ENCODE measurements at regions not wholly inside any gene's neighbourhood (a gene's known extent, or its start where the extent isn't known, plus 50 kb on each side); places are given as distances from the start of the nearest gene placed in this dataset.
"Not testable (repeated sequence)": the region's sequence is repeated elsewhere in the genome, so short reads cannot be mapped to it uniquely, and the experiment has no call there.

DNA sequence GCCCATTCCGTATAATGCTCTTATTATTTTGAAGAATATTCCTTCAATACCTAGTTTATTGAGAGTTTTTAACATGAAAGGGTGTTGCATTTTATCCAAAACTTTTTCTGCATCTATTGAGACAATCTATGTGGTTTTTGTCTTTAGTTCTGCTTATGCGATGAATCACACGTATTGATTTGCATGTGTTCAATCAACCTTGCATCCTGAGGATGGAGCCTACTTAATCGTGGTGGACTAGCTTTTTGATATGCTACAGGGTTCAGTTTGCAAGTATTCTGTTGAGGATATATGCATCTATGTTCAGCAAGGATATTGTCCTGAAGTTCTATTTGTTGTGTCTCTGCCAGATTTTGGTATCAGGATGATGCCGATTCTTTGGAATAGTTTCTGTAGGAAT, 1070.3 kb upstream of the CDH18 start:
- no peak for DNase-seq (ENCODE audit: low spot score)

DNA sequence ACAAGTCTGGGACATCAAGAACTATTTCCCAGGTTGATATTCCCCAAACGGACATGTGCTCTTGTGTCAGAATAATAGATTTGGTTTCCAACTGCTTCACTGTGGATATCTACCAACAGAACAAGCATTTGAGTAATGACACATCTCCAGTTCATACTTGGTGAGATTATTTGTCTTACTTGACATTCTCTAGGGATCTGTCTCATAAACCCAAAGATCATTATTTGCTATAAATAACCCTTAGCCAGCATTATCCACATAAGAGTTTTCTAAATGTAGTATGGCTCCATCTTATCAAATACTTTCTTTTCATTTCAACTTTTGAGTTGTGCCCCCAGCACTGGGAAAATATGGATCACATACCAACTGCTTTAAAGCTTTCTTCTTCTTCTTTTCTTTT, 1063.9 kb upstream of the CDH18 start:
- DNase-seq (ENCODE audit: low spot score), result no peak

GRCh38 chr5:21049901-21050300, 1061.9 kb upstream of the CDH18 start:
- DNase-seq (ENCODE audit: low spot score), result no peak

- no peak for DNase-seq (ENCODE audit: low spot score)
Measured at GRCh38 chr5:21030981-21031380, 1043.0 kb upstream of the CDH18 start.

DNA sequence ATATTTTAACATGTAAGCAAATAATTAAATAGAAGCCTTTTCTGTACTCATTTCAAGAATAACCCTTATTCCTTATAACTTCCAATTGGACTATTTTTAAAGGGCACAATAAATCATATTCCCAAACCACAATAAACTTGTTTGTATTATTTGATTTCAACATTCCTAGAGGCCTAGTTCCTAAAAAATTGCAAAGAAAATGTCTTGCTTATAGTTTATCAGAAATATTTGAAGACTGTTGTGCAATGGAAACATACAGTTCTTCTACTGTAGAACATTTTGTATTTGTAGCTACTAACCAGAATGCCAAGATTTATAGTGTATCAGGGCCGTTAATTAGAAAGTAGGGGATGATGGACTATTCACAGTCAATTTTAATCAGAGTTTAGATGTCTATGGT, 1037.0 kb upstream of the CDH18 start:
- DNase-seq (ENCODE audit: low spot score), result no peak

DNA sequence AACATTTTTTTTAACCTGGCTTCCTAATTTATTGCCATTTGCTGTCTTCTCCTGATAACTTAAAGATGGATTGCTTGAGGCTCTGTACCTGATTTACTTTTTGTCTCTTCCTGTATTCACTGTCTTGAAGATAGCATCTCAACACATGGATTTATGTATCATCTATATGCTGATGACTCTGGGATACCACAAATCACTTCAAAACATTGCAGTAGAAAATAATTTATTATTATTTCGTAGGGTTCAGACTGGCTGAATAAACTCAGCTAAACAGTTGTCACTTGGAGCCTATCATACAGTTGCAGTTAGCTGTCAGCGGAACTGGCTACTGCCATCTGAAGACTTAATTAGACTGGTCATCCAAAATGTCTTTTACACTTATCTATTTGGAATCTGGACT, 1025.2 kb upstream of the CDH18 start:
- DNase-seq (ENCODE audit: low spot score), result no peak

DNA sequence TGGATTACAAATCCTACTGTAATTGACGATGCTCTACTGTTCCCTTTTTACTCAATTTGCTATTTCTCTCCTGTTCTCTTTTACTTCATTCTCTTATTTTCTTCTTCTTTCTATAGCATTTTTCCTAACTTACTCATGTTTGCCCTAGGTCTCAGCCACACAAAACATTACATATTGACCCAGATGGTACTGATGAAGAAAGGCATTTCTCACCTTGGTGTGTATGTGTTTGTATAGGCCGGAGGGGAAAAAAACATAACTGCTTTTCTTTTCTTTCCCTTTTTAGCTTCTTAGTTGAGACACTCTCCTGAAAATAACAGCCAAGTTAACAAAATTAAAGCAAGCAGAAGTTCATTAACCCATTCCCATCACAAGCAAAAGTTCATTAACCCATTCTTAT, 1019.8 kb upstream of the CDH18 start:
- DNase-seq (ENCODE audit: low spot score), result no peak

- DNase-seq (ENCODE audit: low spot score), result not testable (repeated sequence)
Measured at GRCh38 chr5:20988933-20989332, 1000.9 kb upstream of the CDH18 start.

DNA sequence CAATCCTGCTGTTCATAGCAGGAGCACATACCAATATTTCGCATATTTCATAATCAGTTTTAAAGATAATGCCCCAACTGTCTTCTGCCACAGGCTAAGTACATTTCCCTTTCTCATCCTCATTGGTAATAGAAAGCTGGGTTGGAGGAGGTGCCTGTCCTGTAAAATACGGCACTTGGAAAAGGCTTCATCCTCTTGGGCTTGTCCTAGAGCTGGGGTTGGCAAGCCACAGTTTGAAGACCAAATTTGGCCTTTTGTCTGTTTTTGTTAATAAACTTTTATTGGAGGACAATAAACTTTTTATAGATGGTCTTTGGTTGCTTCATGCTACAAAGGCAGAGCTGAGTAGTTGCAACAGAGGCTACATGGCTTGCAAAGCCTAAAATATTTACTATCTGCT, 997.8 kb upstream of the CDH18 start:
- no peak for DNase-seq (ENCODE audit: low spot score)

- no peak for DNase-seq (ENCODE audit: low spot score)
Measured at GRCh38 chr5:20974426-20974825, 986.4 kb upstream of the CDH18 start.

DNA sequence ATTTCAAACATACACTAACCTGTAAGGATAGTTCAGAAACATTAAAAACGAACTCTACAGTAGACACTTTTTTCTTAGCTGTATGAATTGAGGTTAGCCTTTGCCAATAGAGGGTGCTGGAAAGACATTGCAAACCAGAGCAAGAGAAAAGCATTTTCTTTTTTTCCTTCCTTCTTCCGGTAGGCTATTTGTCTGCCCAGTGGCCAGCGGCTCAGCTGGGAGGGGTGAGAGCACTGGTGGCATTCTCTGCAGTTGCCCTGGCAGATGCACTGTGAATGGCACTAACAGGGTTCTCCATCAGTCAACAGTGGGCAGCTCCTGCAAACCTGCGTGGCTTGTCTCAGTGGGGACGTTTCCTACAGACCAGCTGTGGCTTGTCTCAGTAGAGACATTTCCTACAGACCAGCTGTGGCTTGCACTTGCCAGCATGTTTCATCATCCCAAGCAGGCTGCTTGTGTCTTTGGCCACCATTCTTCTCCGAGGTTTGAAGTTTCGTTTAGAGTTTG, 984.5 kb upstream of the CDH18 start:
- DNase-seq (ENCODE audit: low spot score), result peak; percentile 1

DNA sequence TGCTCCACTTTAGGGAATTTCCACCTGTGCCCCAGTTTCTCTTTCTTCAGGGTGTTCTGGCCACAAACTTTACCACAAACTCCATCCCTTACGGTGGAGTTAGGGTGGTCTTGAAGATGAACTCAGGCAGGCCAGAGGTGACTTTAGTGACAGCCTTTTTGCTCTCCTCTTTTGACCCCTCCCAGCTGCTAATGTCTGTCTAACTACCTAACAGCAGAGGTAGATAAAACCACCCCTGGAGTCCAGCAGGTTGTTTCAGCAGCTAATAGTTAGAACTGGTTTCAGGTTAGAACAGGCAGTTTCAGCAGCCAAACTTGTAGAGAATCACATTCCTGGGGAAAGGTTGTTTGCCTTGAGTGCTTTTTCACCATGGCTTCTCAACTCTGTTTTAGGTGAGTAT, 971.3 kb upstream of the CDH18 start:
- no peak for DNase-seq (ENCODE audit: low spot score)

GRCh38 chr5:20958641-20959040, 970.6 kb upstream of the CDH18 start:
- no peak for DNase-seq (ENCODE audit: low spot score)

- no peak for DNase-seq (ENCODE audit: low spot score)
Measured at GRCh38 chr5:20956134-20956533, 968.1 kb upstream of the CDH18 start.

DNA sequence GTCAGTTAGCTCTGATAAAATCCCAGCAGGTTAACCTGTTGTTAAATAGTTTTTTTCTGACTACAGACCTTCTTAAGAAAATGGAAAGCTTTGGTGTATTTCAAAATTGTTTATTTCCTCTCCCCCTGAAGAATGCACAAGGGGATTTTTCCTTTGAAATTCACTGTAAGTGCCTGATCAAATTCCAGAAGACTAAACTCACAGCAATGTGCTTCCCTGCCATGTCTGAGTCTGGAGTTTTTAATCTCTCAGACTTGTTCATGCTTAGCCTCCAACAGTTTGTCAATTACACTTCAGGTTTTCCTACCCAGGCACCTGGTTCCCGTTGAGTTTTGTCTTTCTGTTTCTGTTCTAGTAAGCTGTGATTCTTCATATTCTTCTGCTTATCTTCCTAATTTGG, 961.6 kb upstream of the CDH18 start:
- no peak for DNase-seq (ENCODE audit: low spot score)

DNA sequence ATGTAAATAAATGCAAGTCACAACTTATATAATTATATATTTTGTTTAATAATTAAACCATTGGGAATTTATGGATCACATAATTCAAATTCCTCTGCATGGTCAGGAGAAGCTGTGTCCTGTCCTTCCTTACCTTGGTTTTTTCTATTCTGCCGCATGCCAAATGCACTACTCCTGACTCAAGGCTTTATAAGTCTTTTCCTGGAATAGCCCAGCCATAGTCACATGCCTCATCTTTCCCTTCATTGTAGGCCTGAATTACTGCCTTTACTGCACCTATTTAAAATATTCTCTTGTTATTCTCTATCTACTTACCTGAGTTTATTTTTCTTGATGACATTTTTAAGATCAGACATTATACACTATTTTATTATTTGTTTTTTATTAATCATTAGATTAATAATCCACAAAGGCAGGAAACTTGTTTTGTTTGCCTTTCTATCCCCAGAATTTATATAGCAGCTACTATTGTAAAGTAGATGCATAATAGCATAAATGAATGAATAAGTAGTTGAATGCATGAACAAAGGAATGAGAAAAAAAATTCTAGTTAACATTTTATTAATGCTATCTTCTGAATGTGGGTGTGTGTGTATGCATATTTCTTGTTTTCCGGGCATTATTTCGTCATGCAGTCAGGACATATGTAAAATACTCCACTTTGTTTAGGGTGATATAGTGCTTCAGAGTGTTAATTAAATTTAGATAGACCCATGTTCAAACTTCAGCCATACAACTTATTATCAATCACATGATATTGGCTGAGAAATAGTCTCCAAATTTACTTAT, 955.4 kb upstream of the CDH18 start:
- not testable (repeated sequence) for DNase-seq (ENCODE audit: low spot score)

DNA sequence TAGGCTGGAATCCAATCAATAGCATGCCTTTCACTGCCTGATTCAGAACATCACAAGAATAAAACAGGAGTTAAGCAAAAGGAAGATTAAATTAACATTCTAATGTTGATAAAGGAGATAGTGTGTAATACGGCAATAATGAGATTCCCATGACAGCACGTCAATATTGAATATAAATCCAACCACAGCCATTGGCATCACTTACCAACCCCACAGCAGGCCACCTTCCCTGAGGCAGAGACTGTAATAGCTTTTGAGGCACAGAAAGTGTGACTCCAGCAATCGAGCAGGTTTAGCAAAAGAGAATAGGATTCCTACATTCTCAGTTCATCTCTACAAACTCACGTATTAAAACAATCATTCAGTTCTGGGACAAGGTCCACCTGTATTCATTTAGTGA, 954.6 kb upstream of the CDH18 start:
- DNase-seq (ENCODE audit: low spot score), result not testable (repeated sequence)

DNA sequence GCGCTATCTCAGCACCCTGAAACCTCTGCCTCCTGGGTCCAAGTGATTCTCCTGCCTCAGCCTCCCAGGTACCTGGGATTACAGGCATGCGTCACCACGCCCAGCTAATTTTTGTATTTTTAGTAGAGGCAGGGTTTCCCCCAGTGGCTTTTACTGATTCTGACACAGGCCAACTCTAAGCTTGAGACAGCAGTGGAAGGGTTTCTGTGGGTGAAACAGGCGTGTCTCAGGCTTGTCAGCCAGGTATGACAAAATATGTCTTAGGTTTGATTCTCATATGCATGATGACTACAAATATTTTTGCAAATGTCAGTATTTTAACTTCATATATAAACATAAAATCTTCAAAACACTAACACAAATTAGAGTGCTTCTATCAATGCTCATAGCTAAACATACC, 952.8 kb upstream of the CDH18 start:
- DNase-seq (ENCODE audit: low spot score), result not testable (repeated sequence)

DNA sequence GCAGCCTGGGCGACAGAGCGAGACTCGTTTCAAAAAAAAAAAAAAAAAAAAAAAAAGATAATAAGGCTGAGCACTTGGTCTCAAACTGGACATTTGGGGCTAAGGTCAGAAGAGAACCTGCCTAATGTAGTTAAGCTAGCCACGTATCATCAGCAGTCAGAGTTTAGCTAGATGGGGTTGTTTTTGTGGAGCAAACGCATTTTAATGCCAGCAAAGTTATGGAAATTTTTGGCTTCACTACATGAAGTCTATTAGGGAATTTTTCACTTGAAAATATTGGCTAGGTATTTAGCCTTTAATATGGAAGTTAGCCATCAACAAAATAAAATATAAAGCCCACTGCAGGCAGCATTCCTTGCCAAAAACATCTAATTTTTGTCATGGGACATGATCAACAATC, 902.9 kb upstream of the CDH18 start:
- not testable (repeated sequence) for DNase-seq (ENCODE audit: low spot score)

DNA sequence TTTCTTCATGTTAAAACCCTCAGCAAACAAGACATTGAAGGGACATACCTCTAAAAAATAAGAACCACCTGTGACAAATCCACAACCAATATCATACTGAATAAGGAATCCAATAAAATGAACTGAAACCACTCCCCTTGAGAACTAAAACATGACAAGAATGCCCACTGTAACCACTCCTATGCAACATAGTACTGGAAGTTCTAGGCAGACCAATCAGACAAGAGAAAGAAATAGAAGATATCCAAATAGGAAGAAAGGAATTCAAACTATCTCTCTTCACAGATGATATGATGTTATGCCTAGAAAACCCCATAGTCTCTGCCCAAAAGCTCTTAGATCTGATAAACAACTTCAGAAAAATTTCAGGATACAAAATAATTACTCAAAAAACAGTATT, 887.7 kb upstream of the CDH18 start:
- DNase-seq (ENCODE audit: low spot score), result not testable (repeated sequence)

DNA sequence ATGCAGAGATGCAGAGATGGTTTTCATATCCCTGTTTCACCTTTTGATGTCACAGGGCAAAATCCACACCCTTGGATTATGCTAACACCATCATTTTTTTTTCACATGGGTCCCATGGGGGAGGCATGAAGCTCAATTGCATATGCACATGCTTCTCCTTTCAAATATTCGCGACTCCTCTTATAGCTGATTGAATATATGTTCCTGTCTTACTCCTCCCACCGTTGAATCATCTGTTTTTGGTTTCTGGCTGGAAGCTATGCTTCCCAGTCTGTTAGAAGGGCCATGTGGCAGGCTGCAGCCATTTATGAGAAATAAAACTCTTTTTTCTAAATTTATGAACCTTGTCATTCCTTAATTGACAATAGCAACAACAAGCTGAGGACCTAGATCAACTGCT, 877.9 kb upstream of the CDH18 start:
- DNase-seq (ENCODE audit: low spot score), result not testable (repeated sequence)

- no peak for DNase-seq (ENCODE audit: low spot score)
Measured at GRCh38 chr5:20833081-20833627, 845.2 kb upstream of the CDH18 start.

- no peak for DNase-seq (ENCODE audit: low spot score)
Measured at GRCh38 chr5:20832204-20833080, 844.4 kb upstream of the CDH18 start.
